DMS79 treated with DMSO at 0.1 percent for 48 hours (cell line): ENCODE measurements at regions not wholly inside any gene's neighbourhood (a gene's known extent, or its start where the extent isn't known, plus 50 kb on each side); places are given as distances from the start of the nearest gene placed in this dataset.

Experiments
- DNase-seq: peaks from one replicate; lab custom pipeline; 2025; lab: John Stamatoyannopoulos, UW

GRCh38 chr6:148053209-148053608, 289.4 kb upstream of the SASH1 start:
- no peak for DNase-seq

GRCh38 chr6:148053796-148054195, 288.8 kb upstream of the SASH1 start:
- DNase-seq = no peak

- no peak for DNase-seq
Measured at GRCh38 chr6:148054219-148054618, 288.4 kb upstream of the SASH1 start.

- DNase-seq = no peak
Measured at GRCh38 chr6:148055419-148055818, 287.2 kb upstream of the SASH1 start.

GRCh38 chr6:148059869-148060268, 282.8 kb upstream of the SASH1 start:
- DNase-seq = no peak

DNA sequence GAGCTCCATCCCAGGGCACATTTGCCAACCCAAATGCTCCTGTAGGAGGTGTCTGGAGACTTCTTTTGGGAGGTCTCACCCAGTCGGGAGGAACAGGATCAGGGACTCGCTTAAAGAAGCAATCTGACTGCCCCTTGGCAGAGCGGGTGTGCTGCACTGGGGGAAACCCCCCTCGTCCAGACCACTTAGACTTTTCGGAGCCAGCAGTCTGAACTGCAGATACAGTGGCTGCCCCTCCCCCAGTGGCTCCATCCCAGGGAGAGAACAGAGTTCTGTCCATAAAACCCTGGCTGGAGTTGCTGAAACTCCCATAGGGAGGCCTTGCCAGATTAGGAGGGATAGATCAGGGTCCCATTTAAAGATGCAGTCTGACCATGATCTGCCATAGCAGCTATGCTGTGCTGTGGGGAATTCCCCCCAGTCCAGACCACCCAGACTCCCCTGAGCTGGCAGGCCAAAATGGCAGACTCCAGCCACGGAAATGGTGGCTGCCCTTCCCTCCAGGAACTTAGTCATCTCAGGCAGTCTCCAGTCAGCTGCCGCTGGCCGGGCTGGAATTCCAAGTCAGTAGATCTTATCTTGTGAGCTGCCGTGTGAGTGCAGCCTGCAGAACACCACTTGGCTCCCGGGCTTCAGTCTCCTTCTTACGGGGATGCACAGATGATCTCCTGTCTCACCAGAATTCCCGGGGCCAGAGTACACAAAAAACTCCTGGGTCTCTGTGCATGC, 278.1 kb upstream of the SASH1 start:
- DNase-seq = no peak

- DNase-seq = no peak
Measured at GRCh38 chr6:148068437-148069061, 274.1 kb upstream of the SASH1 start.

DNA sequence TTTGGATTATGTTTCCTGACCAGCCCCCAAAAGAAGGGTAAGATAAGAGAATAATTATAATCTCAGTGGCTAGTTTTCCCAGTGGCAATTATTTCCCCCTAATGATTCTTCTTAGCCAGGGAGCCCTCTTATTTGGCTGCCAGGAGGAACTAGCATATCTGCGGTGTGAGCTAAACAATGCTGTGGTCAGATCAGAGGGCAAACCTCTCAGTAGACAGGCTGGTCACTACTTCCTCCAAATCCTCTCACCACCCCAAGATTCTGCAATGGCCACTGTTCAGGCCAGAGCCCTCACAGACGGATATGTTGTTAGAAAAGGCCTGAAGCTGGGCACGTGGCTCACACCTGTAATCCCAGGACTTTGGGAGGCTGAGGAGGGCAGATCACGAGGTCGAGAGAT, 273.4 kb upstream of the SASH1 start:
- DNase-seq = no peak

- no peak for DNase-seq
Measured at GRCh38 chr6:148074291-148074690, 268.3 kb upstream of the SASH1 start.

DNA sequence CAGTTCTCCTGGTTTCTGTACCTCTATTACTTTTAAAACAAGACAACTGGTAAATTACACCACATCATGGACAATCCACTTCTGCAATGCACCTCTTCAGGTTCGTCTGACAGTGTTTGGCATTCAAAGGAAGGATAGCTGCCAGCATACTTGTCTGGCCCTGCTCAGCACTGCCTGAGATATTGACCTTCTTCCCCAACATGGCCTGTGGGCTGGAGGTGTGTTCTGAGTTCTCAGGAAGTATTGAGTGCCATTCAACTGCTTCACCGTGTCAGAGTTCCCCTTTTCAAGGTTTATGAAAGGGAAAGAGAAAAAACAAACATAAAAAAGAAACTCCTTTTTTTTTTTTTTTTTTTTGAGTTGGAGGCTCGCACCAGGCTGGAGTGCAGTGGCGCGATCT, 267.9 kb upstream of the SASH1 start:
- no peak for DNase-seq

- DNase-seq = no peak
Measured at GRCh38 chr6:148075352-148075751, 267.3 kb upstream of the SASH1 start.

DNA sequence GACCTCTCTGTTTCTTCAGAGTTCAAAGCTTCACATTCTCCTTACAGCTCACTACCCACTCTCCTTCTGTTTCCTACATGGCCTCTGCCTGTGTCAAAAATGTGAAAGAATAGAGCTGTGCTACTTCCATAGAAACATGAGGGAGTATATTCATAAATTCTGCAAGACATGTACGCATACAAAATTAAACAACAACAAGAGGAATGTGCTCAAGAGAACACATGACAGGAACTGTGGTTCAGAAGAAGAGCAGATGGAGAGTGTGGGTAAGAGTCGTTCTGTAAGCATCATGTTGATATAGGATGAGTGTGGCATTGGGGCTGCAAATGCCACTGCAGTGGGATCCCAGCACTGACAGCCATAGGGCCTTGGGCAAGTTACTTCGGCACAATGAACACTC, 266.6 kb upstream of the SASH1 start:
- DNase-seq = no peak

GRCh38 chr6:148080315-148080714, 262.3 kb upstream of the SASH1 start:
- no peak for DNase-seq

DNA sequence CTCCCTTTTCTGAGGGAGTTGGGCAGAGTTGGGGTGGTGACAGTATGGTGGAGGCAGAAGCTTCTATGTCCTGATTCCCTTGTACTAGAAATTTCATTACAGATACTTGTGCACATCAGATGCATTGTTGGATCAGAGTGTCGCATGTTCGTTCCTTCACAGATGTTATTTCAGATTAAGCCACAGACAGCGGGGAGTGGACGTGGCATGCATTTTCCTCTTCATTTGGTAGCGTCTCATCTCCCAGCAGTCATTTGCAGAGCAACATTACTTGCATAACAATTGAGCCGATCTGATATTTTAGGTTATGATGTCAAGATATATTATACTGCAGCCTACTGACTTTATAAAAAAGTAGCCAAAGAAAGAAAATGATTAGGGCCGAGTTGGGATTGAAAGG, 261.6 kb upstream of the SASH1 start:
- DNase-seq = no peak

DNA sequence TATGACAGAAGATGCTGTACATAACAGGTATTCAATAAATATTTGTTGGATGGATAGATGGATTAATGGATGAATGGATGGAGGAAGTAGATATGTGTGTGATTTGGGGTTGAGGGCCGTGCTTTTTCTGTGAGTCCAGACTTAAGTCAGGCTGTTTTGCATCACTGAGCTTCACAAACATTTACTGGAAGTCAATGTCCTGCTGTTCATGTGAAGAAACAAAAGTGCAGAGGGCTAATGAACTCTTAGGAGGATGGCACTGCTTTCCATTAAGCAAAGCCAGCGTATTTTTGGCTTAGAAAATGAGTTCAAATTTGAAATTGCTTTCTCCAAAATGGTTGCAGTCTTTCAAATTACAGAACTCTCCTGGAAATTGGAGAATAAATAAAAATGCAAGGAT, 260.6 kb upstream of the SASH1 start:
- no peak for DNase-seq

- DNase-seq = no peak
Measured at GRCh38 chr6:148082696-148083095, 259.9 kb upstream of the SASH1 start.

GRCh38 chr6:148085631-148086331, 256.9 kb upstream of the SASH1 start:
- DNase-seq = no peak

DNA sequence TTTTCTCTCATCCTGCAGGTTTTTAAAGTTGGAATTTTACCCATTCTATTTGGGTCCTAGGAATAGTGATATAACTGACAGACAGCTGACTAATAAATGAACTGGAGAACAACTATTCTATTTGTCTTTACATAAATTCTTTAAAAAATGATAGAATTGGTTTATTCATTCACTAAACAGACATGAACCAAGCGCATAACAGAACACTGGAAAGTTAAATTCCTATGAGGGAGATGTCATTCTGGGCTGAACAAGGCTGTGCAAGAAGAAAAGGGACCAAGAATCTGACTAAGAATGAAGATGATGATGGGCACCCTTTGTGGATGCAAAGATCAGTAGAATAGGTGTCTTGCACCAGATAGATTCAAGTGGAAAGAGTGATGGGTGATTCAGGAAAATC, 256.3 kb upstream of the SASH1 start:
- DNase-seq = no peak

GRCh38 chr6:148086843-148087242, 255.8 kb upstream of the SASH1 start:
- no peak for DNase-seq

DNA sequence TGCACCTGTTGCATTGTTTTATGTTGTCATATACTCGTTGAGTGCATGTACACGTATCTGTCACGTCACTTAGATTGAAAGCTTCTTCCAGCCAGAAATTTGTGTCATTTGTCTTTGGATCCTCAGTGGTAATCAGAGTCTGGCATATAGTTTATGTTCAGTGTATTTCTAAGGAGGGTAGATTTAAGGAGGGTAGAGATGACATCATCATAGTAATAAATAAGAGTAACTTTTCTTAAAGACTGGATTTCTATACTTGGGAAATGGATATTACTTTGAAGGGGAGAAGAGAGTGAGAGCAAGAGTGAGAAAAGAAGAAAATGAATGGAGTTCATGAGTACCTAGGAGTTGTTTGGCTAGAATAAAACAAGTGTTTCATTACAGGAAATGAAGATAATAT, 255.0 kb upstream of the SASH1 start:
- no peak for DNase-seq

DNA sequence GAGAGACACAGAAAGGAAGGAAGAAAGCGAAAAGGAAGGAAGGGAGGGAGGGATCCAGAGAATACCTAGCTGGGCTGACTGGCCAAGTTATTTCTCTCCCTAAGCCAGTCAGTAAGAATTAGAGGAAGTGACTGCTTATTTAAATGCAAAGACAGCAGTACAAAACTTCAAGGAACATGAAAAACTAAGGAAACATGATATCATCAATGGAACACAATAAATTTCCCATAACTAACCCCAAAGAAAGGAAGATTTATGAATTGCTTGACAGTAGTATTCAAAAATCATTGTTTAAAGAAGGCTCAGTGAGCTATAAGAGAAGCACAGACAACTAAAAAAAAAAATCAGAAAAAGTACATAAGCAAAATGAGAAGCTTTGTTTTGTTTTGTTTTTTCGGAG, 252.3 kb upstream of the SASH1 start:
- DNase-seq = no peak

- no peak for DNase-seq
Measured at GRCh38 chr6:148091394-148091793, 251.2 kb upstream of the SASH1 start.

DNA sequence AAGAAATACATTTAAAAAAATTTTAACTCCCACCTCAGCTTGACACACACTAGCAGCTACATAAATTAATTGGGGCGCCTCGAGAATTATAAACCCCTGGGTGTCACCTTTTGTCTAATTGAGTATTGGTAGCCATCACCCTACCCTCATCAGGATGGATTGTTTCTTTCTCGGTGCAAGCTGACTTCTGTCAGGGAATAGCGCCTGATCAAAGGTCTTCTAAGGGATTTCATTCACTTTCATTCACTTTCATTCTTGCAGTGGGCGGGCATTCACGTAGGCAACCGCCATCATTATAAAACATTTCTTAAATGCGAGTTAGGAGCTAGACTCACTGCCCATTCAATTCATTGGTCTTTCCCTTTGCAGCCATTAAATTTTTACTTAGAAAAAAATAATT, 239.2 kb upstream of the SASH1 start:
- DNase-seq = no peak
